Loucy (cell line): ENCODE measurements at regions not wholly inside any gene's neighbourhood (a gene's known extent, or its start where the extent isn't known, plus 50 kb on each side); places are given as distances from the start of the nearest gene placed in this dataset.

Experiments used
- EZH2phosphoT487 ChIP-seq: fragments of 200-600 bp; IDR thresholded peaks from 2 replicates; pipeline ENCODE4 v1.6.1; 2018; ENCODE audit warnings: antibody characterized with exemption, mild to moderate bottlenecking, moderate library complexity, borderline replicate concordance
- TF ChIP-seq, protein P1 (sequence below): fragments of 200-600 bp; sonication (generic); conservative IDR thresholded peaks from 2 replicates; pipeline ENCODE4 v1.5.1; 2014; ENCODE audit warnings: mild to moderate bottlenecking, antibody characterized with exemption, low read length

GRCh38 chr6:92026878-92027277, 1392.5 kb downstream of the EPHA7 start:
- TF ChIP-seq, protein P1, sequence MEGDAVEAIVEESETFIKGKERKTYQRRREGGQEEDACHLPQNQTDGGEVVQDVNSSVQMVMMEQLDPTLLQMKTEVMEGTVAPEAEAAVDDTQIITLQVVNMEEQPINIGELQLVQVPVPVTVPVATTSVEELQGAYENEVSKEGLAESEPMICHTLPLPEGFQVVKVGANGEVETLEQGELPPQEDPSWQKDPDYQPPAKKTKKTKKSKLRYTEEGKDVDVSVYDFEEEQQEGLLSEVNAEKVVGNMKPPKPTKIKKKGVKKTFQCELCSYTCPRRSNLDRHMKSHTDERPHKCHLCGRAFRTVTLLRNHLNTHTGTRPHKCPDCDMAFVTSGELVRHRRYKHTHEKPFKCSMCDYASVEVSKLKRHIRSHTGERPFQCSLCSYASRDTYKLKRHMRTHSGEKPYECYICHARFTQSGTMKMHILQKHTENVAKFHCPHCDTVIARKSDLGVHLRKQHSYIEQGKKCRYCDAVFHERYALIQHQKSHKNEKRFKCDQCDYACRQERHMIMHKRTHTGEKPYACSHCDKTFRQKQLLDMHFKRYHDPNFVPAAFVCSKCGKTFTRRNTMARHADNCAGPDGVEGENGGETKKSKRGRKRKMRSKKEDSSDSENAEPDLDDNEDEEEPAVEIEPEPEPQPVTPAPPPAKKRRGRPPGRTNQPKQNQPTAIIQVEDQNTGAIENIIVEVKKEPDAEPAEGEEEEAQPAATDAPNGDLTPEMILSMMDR, result no peak
- no peak for TF ChIP-seq EZH2phosphoT487
